ENCODE measurements at regions not wholly inside any gene's neighbourhood (a gene's known extent, or its start where the extent isn't known, plus 50 kb on each side); places are given as distances from the start of the nearest gene placed in this dataset.

- H3K4me1 Mint-ChIP-seq: no peaks in the 10 kb centered on the region
- no peak overlapping the region for H3K27ac Mint-ChIP-seq
- intact Hi-C loops (cut with micrococcal nuclease): no loop called here
- no peak for ATAC-seq (ENCODE audit: low read depth)
- no peaks in the 10 kb centered on the region for H3K36me3 Mint-ChIP-seq (ENCODE audit: low read depth)
- no peak overlapping the region for H3K4me3 Mint-ChIP-seq
- H3K27me3 Mint-ChIP-seq: peaks cover 6% of the 10 kb centered on the region
- DNase-seq: no peak
- no peak for TF ChIP-seq CTCF (IDR thresholded peaks at IDR 0.05)
- ChIA-PET POLR2A (no interaction called here), CTCF (interaction anchor here (0.7 kb wide), 1 partner anchor 8 kb away, joined by 3 read pairs; no protein-coding TSS in a partner anchor)
- no peaks in the 10 kb centered on the region for H3K9me3 Mint-ChIP-seq
Measured at GRCh38 chr2:217057773-217058172, 197.9 kb upstream of the TNP1 start.

GRCh38 chr2:217055624-217056023 is 195.8 kb upstream of the TNP1 start:
- Mint-ChIP-seq H3K36me3 (ENCODE audit: low read depth) (no peaks in the 10 kb centered on the region), H3K27me3 (peaks cover 10% of the 10 kb centered on the region), H3K4me1 (no peaks in the 10 kb centered on the region), H3K9me3 (no peaks in the 10 kb centered on the region), H3K4me3 (no peak overlapping the region), H3K27ac (no peak overlapping the region)
- ChIA-PET POLR2A (no interaction called here), CTCF (no interaction called here)
- ATAC-seq (ENCODE audit: low read depth) (no peak), DNase-seq (no peak)
- intact Hi-C loops (cut with micrococcal nuclease): no loop called here
- no peak for TF ChIP-seq CTCF (IDR thresholded peaks at IDR 0.05)

GRCh38 chr2:217054791-217055190 is 194.9 kb upstream of the TNP1 start:
- no peak for DNase-seq
- Mint-ChIP-seq H3K4me3 (no peak overlapping the region), H3K36me3 (ENCODE audit: low read depth) (no peaks in the 10 kb centered on the region), H3K27me3 (peaks cover 10% of the 10 kb centered on the region), H3K4me1 (no peaks in the 10 kb centered on the region), H3K9me3 (no peaks in the 10 kb centered on the region), H3K27ac (no peak overlapping the region)
- ATAC-seq (ENCODE audit: low read depth): no peak
- no peak for TF ChIP-seq CTCF (IDR thresholded peaks at IDR 0.05)
- CTCF ChIA-PET: no interaction called here
- POLR2A ChIA-PET: no interaction called here
- intact Hi-C loops (cut with micrococcal nuclease): no loop called here

GRCh38 chr2:217052856-217053577 is 193.2 kb upstream of the TNP1 start:
- Mint-ChIP-seq H3K27me3 (peaks cover 17% of the 10 kb centered on the region), H3K9me3 (no peaks in the 10 kb centered on the region), H3K4me3 (no peak overlapping the region), H3K27ac (no peak overlapping the region), H3K4me1 (no peaks in the 10 kb centered on the region), H3K36me3 (ENCODE audit: low read depth) (no peaks in the 10 kb centered on the region)
- intact Hi-C loops (cut with micrococcal nuclease): no loop called here
- TF ChIP-seq CTCF (IDR thresholded peaks at IDR 0.05): no peak
- no peak for DNase-seq
- ATAC-seq (ENCODE audit: low read depth): no peak
- ChIA-PET CTCF (no interaction called here), POLR2A (no interaction called here)

- Mint-ChIP-seq H3K9me3 (no peaks in the 10 kb centered on the region), H3K27me3 (peaks cover 15% of the 10 kb centered on the region), H3K4me1 (no peaks in the 10 kb centered on the region), H3K27ac (no peak overlapping the region), H3K4me3 (no peak overlapping the region), H3K36me3 (ENCODE audit: low read depth) (no peaks in the 10 kb centered on the region)
- ATAC-seq (ENCODE audit: low read depth) (no peak), DNase-seq (no peak)
- POLR2A ChIA-PET: no interaction called here
- intact Hi-C loops (cut with micrococcal nuclease): no loop called here
- CTCF ChIA-PET: no interaction called here
- TF ChIP-seq CTCF (IDR thresholded peaks at IDR 0.05): no peak
Measured at GRCh38 chr2:217051416-217051815, 191.6 kb upstream of the TNP1 start.

Measured in activated B cell treated with CpG ODN at 0.5 μM for 24 hours (primary cell).